K562 (cell line): ENCODE measurements at regions not wholly inside any gene's neighbourhood (a gene's known extent, or its start where the extent isn't known, plus 50 kb on each side); places are given as distances from the start of the nearest gene placed in this dataset.

Experiments
- CBFA2T3 ChIP-seq: fragments of 450-650 bp; IDR thresholded peaks from 2 replicates; pipeline ENCODE4 v1.6.1; 2017
- CCAR2 ChIP-seq: fragments of 200-400 bp; formaldehyde crosslinking; IDR thresholded peaks from 2 replicates; pipeline ENCODE4 v1.6.1; 2017; ENCODE audit warnings: mild to moderate bottlenecking, low read depth, low read length
- HDGF ChIP-seq: fragments of 450-650 bp; IDR thresholded peaks from 2 replicates; pipeline ENCODE4 v1.6.1; 2016
- HNRNPLL ChIP-seq: fragments of 200-400 bp; formaldehyde crosslinking; IDR thresholded peaks from 2 replicates; pipeline ENCODE4 v1.6.1; 2017; ENCODE audit warnings: low read length, low read depth, mild to moderate bottlenecking; ENCODE audit not compliant: poor library complexity, severe bottlenecking
- MAZ ChIP-seq, 2 experiments: fragments of 450-650 bp in 1 of 2; sonication (generic) in 1 of 2; formaldehyde crosslinking; IDR thresholded peaks in 1 of 2; conservative IDR thresholded peaks in 1 of 2; 2 replicates each; pipeline versions ENCODE4 v1.4.0 to v1.5.0; 2020; ENCODE audit warnings: mild to moderate bottlenecking in 1 of 2, missing genetic modification reagents in 1 of 2
- MEF2A ChIP-seq: IDR thresholded peaks from 2 replicates; pipeline ENCODE4 v1.6.1; 2011; ENCODE audit warnings: low read depth, mild to moderate bottlenecking, low read length, moderate library complexity; ENCODE audit not compliant: control insufficient read depth
- NCOA6 ChIP-seq: fragments of 450-650 bp; IDR thresholded peaks from 2 replicates; pipeline ENCODE4 v1.6.1; 2017; ENCODE audit warnings: mild to moderate bottlenecking
- SIN3B ChIP-seq: fragments of 450-650 bp; IDR thresholded peaks from 2 replicates; pipeline ENCODE4 v1.6.1; 2017; ENCODE audit warnings: low read depth, mild to moderate bottlenecking, moderate library complexity
- THAP12 ChIP-seq: fragments of 250-450 bp; sonication (Bioruptor Pico); IDR thresholded peaks from 2 replicates; pipeline ENCODE4 v1.9.0; 2021; ENCODE audit warnings: mild to moderate bottlenecking, inconsistent platforms
- ZNF197 ChIP-seq: fragments of 200-800 bp; sonication (Bioruptor generic); IDR thresholded peaks from 2 replicates; pipeline ENCODE4 v1.6.1; 2016; ENCODE audit warnings: low read depth, missing genetic modification characterization, missing compliant biosample characterization
- ZNF512 ChIP-seq: IDR thresholded peaks from 2 replicates; pipeline ENCODE4 v1.6.1; 2016; ENCODE audit warnings: missing genetic modification characterization, missing compliant biosample characterization
- ZNF561 ChIP-seq: fragments of 450-650 bp; formaldehyde crosslinking; conservative IDR thresholded peaks from 2 replicates; pipeline ENCODE4 v1.4.0; 2020; ENCODE audit warnings: mild to moderate bottlenecking, moderate library complexity

GRCh38 chr13:99448546-99448945, 52.7 kb upstream of the TM9SF2 start (continued):
- TF ChIP-seq THAP12 (CRISPR knock-in tag) (no peak), SIN3B (no peak), CBFA2T3 (no peak), ZNF197 (CRISPR knock-in tag) (no peak), NCOA6 (no peak), HDGF (no peak), CCAR2 (no peak), HNRNPLL (no peak), MEF2A (no peak), MAZ (CRISPR knock-in tag; conservative IDR thresholded peaks at IDR 0.05 in 1 of 2, IDR thresholded peaks at IDR 0.05 in 1 of 2) (no peak), ZNF512 (tag) (no peak), ZNF561 (CRISPR knock-in tag) (no peak)
